H1 (cell line): ENCODE measurements at regions not wholly inside any gene's neighbourhood (a gene's known extent, or its start where the extent isn't known, plus 50 kb on each side); places are given as distances from the start of the nearest gene placed in this dataset.

ENCODE experiments used
- CTCF ChIP-seq, 3 experiments: IDR thresholded peaks; 1 replicate in 2 of 3; 2 replicates in 1 of 3; pipeline versions ENCODE4 v1.5.1 to v1.6.1; 2011; ENCODE audit warnings: low read length in 3 of 3, mild to moderate bottlenecking in 3 of 3, inconsistent platforms in 2 of 3, low read depth in 1 of 3, moderate library complexity in 1 of 3; ENCODE audit not compliant: insufficient read depth in 1 of 3; ENCODE audit errors: control extremely low read depth in 1 of 3
- POLR2A ChIP-seq, 2 experiments: IDR thresholded peaks; 1 replicate in 1 of 2; 2 replicates in 1 of 2; pipeline ENCODE4 v1.6.1; 2011; ENCODE audit warnings: low read depth in 2 of 2, low read length in 2 of 2, mild to moderate bottlenecking in 2 of 2; ENCODE audit errors: control extremely low read depth in 1 of 2

DNA sequence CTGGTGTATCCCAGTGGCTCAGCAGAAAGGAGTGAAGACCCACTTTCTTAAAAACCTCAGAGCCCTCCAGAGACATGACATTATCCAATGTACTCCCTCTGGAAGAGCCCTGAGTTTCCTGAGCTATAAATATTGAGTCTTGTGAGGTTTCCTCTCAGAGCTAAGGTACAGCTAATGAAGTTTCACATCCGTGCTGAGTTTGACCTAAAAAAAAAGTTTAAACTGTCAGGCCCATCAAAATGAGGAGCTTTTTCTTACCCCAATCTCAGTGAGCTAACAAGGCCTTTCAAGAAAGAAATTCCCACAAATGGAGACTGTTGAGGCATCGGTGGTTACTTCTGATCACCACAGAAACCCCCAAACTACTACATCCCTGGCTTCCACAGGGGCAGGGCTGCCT, 65.4 kb upstream of the ST8SIA3 start:
- TF ChIP-seq CTCF (IDR thresholded peaks at IDR 0.05; ENCODE audit: control extremely low read depth in 1 of 3, insufficient read depth in 1 of 3, low read depth in 1 of 3, low read length in 3 of 3) (no peak), POLR2A (IDR thresholded peaks at IDR 0.05; ENCODE audit: control extremely low read depth in 1 of 2, low read depth in 2 of 2, low read length in 2 of 2) (no peak)
